IMR-90 (cell line): ENCODE measurements at regions not wholly inside any gene's neighbourhood (a gene's known extent, or its start where the extent isn't known, plus 50 kb on each side); places are given as distances from the start of the nearest gene placed in this dataset.

Experiments used
- ATAC-seq: fragments of 200-7000 bp; cut with Tn5 transposase; 2 replicates; pipeline ENCODE4 v1.9.1; 2020; ENCODE audit warnings: low read depth, mild to moderate bottlenecking, moderate library complexity
- BruUV-seq: library from RNA; stranded (reverse); fragments of 400-500 nt; replicated peaks from 2 replicates; lab custom pipeline; 2021; lab: Mats Ljungman, UMichigan
- CTCF ChIA-PET: fragments of 300-600 bp; formaldehyde crosslinking; extraction: SDS; loops from one replicate; lab custom pipeline; 2021; ENCODE audit warnings: antibody characterized with exemption; lab: Yijun Ruan, JAX
- POLR2A ChIA-PET: fragments of 300-600 bp; sonication (Branson Sonifier 250); formaldehyde crosslinking; loops from one replicate; lab custom pipeline; 2022; ENCODE audit warnings: antibody characterized with exemption; ENCODE audit not compliant: unreplicated experiment; lab: Charles Lee
- DNase-seq: peaks from one replicate; pipeline ENCODE4 v3.0.0; 2013
- H2AFZ ChIP-seq: replicated peaks from 2 replicates; pipeline ENCODE3; 2013; ENCODE audit warnings: low read length, mild to moderate bottlenecking; ENCODE audit not compliant: poor library complexity
- H2AK5ac ChIP-seq: 2 replicates; pipeline ENCODE4 v1.6.1; 2013; ENCODE audit warnings: low read depth, low read length, inconsistent platforms
- H2AK9ac ChIP-seq: replicated peaks from 2 replicates; pipeline ENCODE3; 2013; ENCODE audit warnings: mild to moderate bottlenecking, low read depth, low read length, moderate library complexity; ENCODE audit not compliant: poor library complexity
- H2BK120ac ChIP-seq: 2 replicates; pipeline ENCODE4 v1.6.1; 2013; ENCODE audit warnings: low read depth, low read length, inconsistent platforms
- H2BK15ac ChIP-seq: 3 replicates; pipeline ENCODE4 v1.6.1; 2013; ENCODE audit warnings: low read depth, low read length, inconsistent platforms
- H2BK20ac ChIP-seq: 2 replicates; pipeline ENCODE4 v1.6.1; 2013; ENCODE audit warnings: low read depth, mild to moderate bottlenecking, inconsistent platforms, low read length, moderate library complexity
- H2BK5ac ChIP-seq: 2 replicates; pipeline ENCODE4 v1.6.1; 2013; ENCODE audit warnings: mild to moderate bottlenecking, low read depth, low read length, inconsistent platforms; ENCODE audit not compliant: poor library complexity, severe bottlenecking
- H3K14ac ChIP-seq: replicated peaks from 2 replicates; pipeline ENCODE4 v1.6.1; 2013; ENCODE audit warnings: low read depth, low read length, inconsistent platforms
- H3K18ac ChIP-seq: 2 replicates; pipeline ENCODE4 v1.6.1; 2013; ENCODE audit warnings: low read depth, low read length, control low read depth
- H3K23ac ChIP-seq: 2 replicates; pipeline ENCODE4 v1.6.1; 2013; ENCODE audit warnings: low read depth, low read length, inconsistent platforms
- H3K27ac ChIP-seq: 2 replicates; pipeline ENCODE4 v1.5.1; 2013; ENCODE audit warnings: mild to moderate bottlenecking, control low read depth, low read length; ENCODE audit not compliant: insufficient read depth
- H3K27me3 ChIP-seq: 2 replicates; pipeline ENCODE4 v1.6.1; 2013; ENCODE audit warnings: low read length; ENCODE audit not compliant: control insufficient read depth, insufficient read depth
- H3K36me3 ChIP-seq: 2 replicates; pipeline ENCODE4 v1.6.1; 2013; ENCODE audit warnings: low read length, mixed read lengths; ENCODE audit not compliant: control insufficient read depth, insufficient read depth
- H3K4ac ChIP-seq: 2 replicates; pipeline ENCODE4 v1.6.1; 2013; ENCODE audit warnings: low read depth, low read length, inconsistent platforms
- H3K4me1 ChIP-seq: 2 replicates; pipeline ENCODE4 v1.6.1; 2013; ENCODE audit warnings: low read length, mixed read lengths; ENCODE audit not compliant: control insufficient read depth, insufficient read depth
- H3K4me2 ChIP-seq: 2 replicates; pipeline ENCODE4 v1.6.1; 2013; ENCODE audit warnings: low read depth, mild to moderate bottlenecking, control low read depth, low read length, moderate library complexity
- H3K4me3 ChIP-seq: 2 replicates; pipeline ENCODE4 v1.5.1; 2013; ENCODE audit warnings: low read depth, mild to moderate bottlenecking, control low read depth, low read length, moderate library complexity; ENCODE audit not compliant: insufficient read depth
- H3K56ac ChIP-seq: 2 replicates; pipeline ENCODE4 v1.6.1; 2013; ENCODE audit warnings: low read length, inconsistent platforms; ENCODE audit not compliant: insufficient read depth; ENCODE audit errors: extremely low read depth
- H3K79me1 ChIP-seq, 2 experiments: 2 replicates each; pipeline ENCODE4 v1.6.1; 2013; ENCODE audit warnings: low read length in 2 of 2, inconsistent platforms in 1 of 2, low read depth in 1 of 2
- H3K9ac ChIP-seq: 2 replicates; pipeline ENCODE4 v1.6.1; 2013; ENCODE audit warnings: low read depth, low read length, control low read depth
- H3K9me1 ChIP-seq: 2 replicates; pipeline ENCODE4 v1.6.1; 2013; ENCODE audit warnings: low read length, inconsistent platforms; ENCODE audit not compliant: insufficient read depth
- H3K9me3 ChIP-seq: 2 replicates; pipeline ENCODE4 v1.6.1; 2013; ENCODE audit warnings: low read length; ENCODE audit not compliant: control insufficient read depth, insufficient read depth
- H4K20me1 ChIP-seq: 2 replicates; pipeline ENCODE4 v1.6.1; 2013; ENCODE audit warnings: low read length, inconsistent platforms; ENCODE audit not compliant: insufficient read depth
- H4K5ac ChIP-seq: 2 replicates; pipeline ENCODE4 v1.6.1; 2013; ENCODE audit warnings: mild to moderate bottlenecking, low read depth, low read length, control low read depth
- H4K8ac ChIP-seq, 2 experiments: 2 replicates each; pipeline ENCODE4 v1.6.1; 2013; ENCODE audit warnings: low read depth in 2 of 2, low read length in 2 of 2, control low read depth in 1 of 2, inconsistent platforms in 1 of 2
- H4K91ac ChIP-seq: 2 replicates; pipeline ENCODE4 v1.6.1; 2013; ENCODE audit warnings: low read depth, low read length, inconsistent platforms; ENCODE audit not compliant: insufficient read depth
- BHLHE40 ChIP-seq: fragments of 150-350 bp; IDR thresholded peaks from 2 replicates; pipeline ENCODE4 v1.6.1; 2016; ENCODE audit warnings: mild to moderate bottlenecking, low read depth, low read length
- CEBPB ChIP-seq: IDR thresholded peaks from 2 replicates; pipeline ENCODE4 v1.6.1; 2012; ENCODE audit warnings: low read depth, low read length, improper control_type of control experiment
- CHD1 ChIP-seq: IDR thresholded peaks from 2 replicates; pipeline ENCODE4 v1.6.1; 2012; ENCODE audit warnings: low read depth, low read length, improper control_type of control experiment
- CTCF ChIP-seq: conservative IDR thresholded peaks from 2 replicates; pipeline ENCODE4 v1.5.1; 2012; ENCODE audit warnings: mild to moderate bottlenecking, low read depth, low read length, improper control_type of control experiment
- ELK1 ChIP-seq: fragments of 150-350 bp; IDR thresholded peaks from 2 replicates; pipeline ENCODE4 v1.6.1; 2016; ENCODE audit warnings: low read depth, mild to moderate bottlenecking, low read length, moderate library complexity, borderline replicate concordance
- FOS ChIP-seq: fragments of 150-350 bp; IDR thresholded peaks from 2 replicates; pipeline ENCODE4 v1.6.1; 2016; ENCODE audit warnings: low read depth, low read length
- MAFK ChIP-seq: IDR thresholded peaks from 2 replicates; pipeline ENCODE4 v1.6.1; 2012; ENCODE audit warnings: low read depth, low read length, improper control_type of control experiment
- MAZ ChIP-seq: IDR thresholded peaks from 2 replicates; pipeline ENCODE4 v1.6.1; 2012; ENCODE audit warnings: low read depth, mild to moderate bottlenecking, low read length, improper control_type of control experiment, moderate library complexity, borderline replicate concordance
- MXI1 ChIP-seq: IDR thresholded peaks from 2 replicates; pipeline ENCODE4 v1.6.1; 2012; ENCODE audit warnings: low read depth, mild to moderate bottlenecking, low read length, moderate library complexity, borderline replicate concordance
- NFE2L2 ChIP-seq: fragments of 150-350 bp; IDR thresholded peaks from 2 replicates; pipeline ENCODE4 v1.6.1; 2016; ENCODE audit warnings: low read depth, mild to moderate bottlenecking, low read length
- POLR2A ChIP-seq: IDR thresholded peaks from 2 replicates; pipeline ENCODE4 v1.6.1; 2012; ENCODE audit warnings: mild to moderate bottlenecking, low read depth, low read length
- RAD21 ChIP-seq: IDR thresholded peaks from 2 replicates; pipeline ENCODE4 v1.6.1; 2012; ENCODE audit warnings: low read length, improper control_type of control experiment
- RCOR1 ChIP-seq: IDR thresholded peaks from 2 replicates; pipeline ENCODE4 v1.6.1; 2012; ENCODE audit warnings: mild to moderate bottlenecking, low read length, improper control_type of control experiment; ENCODE audit not compliant: insufficient replicate concordance
- RFX5 ChIP-seq: IDR thresholded peaks from 2 replicates; pipeline ENCODE4 v1.8.0; 2012; ENCODE audit warnings: low read depth, mild to moderate bottlenecking, low read length, moderate library complexity
- SMC3 ChIP-seq: fragments of 150-350 bp; IDR thresholded peaks from 2 replicates; pipeline ENCODE4 v1.6.1; 2016; ENCODE audit warnings: low read depth, mild to moderate bottlenecking, antibody characterized with exemption, low read length, moderate library complexity
- USF2 ChIP-seq: fragments of 150-350 bp; IDR thresholded peaks from 2 replicates; pipeline ENCODE4 v1.6.1; 2017; ENCODE audit warnings: mild to moderate bottlenecking, antibody characterized with exemption, low read length, low read depth
- WGBS, 2 experiments: methylation state at CpG; one replicate each; pipeline versions ENCODE4 v1.1.5 to v1.1.7; 2013; ENCODE audit warnings: missing lambda C conversion rate in 2 of 2; ENCODE audit not compliant: insufficient read length in 1 of 2; ENCODE audit errors: extremely low coverage in 2 of 2; 5-methylcytosine and 5-hydroxymethylcytosine counted together
- dilution Hi-C: fragments of 300-500 bp; cut with HindIII; formaldehyde crosslinking; loops from one replicate; pipeline ENCODE4 v1.14.3; 2018; ENCODE audit warnings: low sequenced_read_pairs; ENCODE audit not compliant: unreplicated experiment
- in situ Hi-C: fragments of 300-500 bp; cut with MboI; formaldehyde crosslinking; loops from 3 replicates; pipeline ENCODE4 v1.14.3; 2019; ENCODE audit warnings: low sequenced_read_pairs, inconsistent platforms, mixed read lengths
- intact Hi-C: fragments of 100-400 bp; cut with micrococcal nuclease; formaldehyde crosslinking; loops from 2 replicates; pipeline ENCODE4 v1.10.0; 2022

- H3K36me3 ChIP-seq = no peaks in the 10 kb centered on the region
- H3K27ac ChIP-seq = no peak overlapping the region
- no peak overlapping the region for H3K23ac ChIP-seq
- no peaks in the 10 kb centered on the region for H3K4me1 ChIP-seq
- no peak overlapping the region for H2BK15ac ChIP-seq
- no peaks in the 10 kb centered on the region for H3K27me3 ChIP-seq
- CTCF ChIA-PET = interaction anchor here (0.6 kb wide), 2 partner anchors 8 to 1047 kb away, joined by 3 read pairs; no protein-coding TSS in a partner anchor
- intact Hi-C loops (no loop called here), dilution Hi-C loops (no loop called here), in situ Hi-C loops (no loop called here)
- H3K56ac ChIP-seq = no peak overlapping the region
- H4K91ac ChIP-seq = no peak overlapping the region
- no peak overlapping the region for H2BK5ac ChIP-seq
- H2AK5ac ChIP-seq = no peak overlapping the region
- BruUV-seq = no TSS peak
- no peak for DNase-seq
- no peak overlapping the region for H3K4ac ChIP-seq
- no peak overlapping the region for H3K14ac ChIP-seq
- no peaks in the 10 kb centered on the region for H3K79me1 ChIP-seq
- POLR2A ChIA-PET = no interaction called here
- no peak overlapping the region for H2BK20ac ChIP-seq
- H3K9me1 ChIP-seq = no peaks in the 10 kb centered on the region
- no peak overlapping the region for H3K4me2 ChIP-seq
- no peak overlapping the region for H2AFZ ChIP-seq
- H2BK120ac ChIP-seq = no peak overlapping the region
- no peak for ATAC-seq
- H4K20me1 ChIP-seq = no peaks in the 10 kb centered on the region
- no peak overlapping the region for H3K4me3 ChIP-seq
- H4K8ac ChIP-seq = no peak overlapping the region
- TF ChIP-seq MAFK (no peak), MAZ (no peak), CHD1 (no peak), NFE2L2 (no peak), RCOR1 (no peak), FOS (no peak), POLR2A (no peak), RAD21 (no peak), CTCF (no peak), SMC3 (no peak), USF2 (no peak), ELK1 (no peak), MXI1 (no peak), BHLHE40 (no peak), CEBPB (no peak), RFX5 (no peak)
- no CpG with 5 or more reads among the region's 6 CpGs for WGBS, 2 experiments
- H3K18ac ChIP-seq = no peak overlapping the region
- H2AK9ac ChIP-seq = no peak overlapping the region
- H3K9ac ChIP-seq = no peak overlapping the region
- no peaks in the 10 kb centered on the region for H3K9me3 ChIP-seq
- no peak overlapping the region for H4K5ac ChIP-seq
These were observed 146.1 kb upstream of the TMEM196 start for GRCh38 chr7:19919261-19920095.
